ENCODE measurements at regions not wholly inside any gene's neighbourhood (a gene's known extent, or its start where the extent isn't known, plus 50 kb on each side); places are given as distances from the start of the nearest gene placed in this dataset.

DNA sequence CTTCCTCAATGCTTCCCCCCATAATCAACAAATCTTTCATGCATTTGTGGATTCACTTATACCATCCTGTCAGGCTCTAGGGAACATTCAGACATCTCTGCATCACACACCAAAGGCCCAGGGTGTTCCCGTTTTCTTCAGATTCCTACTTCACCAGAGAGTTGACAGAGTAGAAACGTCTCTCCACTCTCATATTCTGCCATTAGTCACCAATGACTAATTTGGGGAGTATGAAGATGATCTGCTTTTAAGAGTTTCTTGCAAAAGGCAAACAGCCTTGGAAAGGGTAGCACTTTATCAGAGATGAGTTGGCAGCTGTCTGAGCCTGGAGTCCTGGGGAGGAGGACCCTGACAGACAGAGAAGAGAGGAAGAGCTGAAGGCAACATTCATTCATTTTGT lies 55.8 kb upstream of the DGKG start:
- Histone ChIP-seq H3K9ac (no peak overlapping the region), H3K4me2 (ENCODE audit: low read length) (no peak overlapping the region), H2AFZ (no peak overlapping the region), H3K27ac (no peak overlapping the region), H3K79me2 (no peaks in the 10 kb centered on the region), H3K4me3 (ENCODE audit: low read depth, low read length) (no peak overlapping the region), H3K27me3 (ENCODE audit: control insufficient read depth, insufficient read depth, low read length) (no peaks in the 10 kb centered on the region), H3K4me1 (peaks cover 25% of the 10 kb centered on the region), H3K9me3 (ENCODE audit: control insufficient read depth, low read length) (no peaks in the 10 kb centered on the region), H3K36me3 (ENCODE audit: control insufficient read depth, insufficient read depth, low read length) (no peaks in the 10 kb centered on the region)
- TF ChIP-seq, protein P1, sequence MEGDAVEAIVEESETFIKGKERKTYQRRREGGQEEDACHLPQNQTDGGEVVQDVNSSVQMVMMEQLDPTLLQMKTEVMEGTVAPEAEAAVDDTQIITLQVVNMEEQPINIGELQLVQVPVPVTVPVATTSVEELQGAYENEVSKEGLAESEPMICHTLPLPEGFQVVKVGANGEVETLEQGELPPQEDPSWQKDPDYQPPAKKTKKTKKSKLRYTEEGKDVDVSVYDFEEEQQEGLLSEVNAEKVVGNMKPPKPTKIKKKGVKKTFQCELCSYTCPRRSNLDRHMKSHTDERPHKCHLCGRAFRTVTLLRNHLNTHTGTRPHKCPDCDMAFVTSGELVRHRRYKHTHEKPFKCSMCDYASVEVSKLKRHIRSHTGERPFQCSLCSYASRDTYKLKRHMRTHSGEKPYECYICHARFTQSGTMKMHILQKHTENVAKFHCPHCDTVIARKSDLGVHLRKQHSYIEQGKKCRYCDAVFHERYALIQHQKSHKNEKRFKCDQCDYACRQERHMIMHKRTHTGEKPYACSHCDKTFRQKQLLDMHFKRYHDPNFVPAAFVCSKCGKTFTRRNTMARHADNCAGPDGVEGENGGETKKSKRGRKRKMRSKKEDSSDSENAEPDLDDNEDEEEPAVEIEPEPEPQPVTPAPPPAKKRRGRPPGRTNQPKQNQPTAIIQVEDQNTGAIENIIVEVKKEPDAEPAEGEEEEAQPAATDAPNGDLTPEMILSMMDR (IDR thresholded peaks at IDR 0.05): no peak

DNA sequence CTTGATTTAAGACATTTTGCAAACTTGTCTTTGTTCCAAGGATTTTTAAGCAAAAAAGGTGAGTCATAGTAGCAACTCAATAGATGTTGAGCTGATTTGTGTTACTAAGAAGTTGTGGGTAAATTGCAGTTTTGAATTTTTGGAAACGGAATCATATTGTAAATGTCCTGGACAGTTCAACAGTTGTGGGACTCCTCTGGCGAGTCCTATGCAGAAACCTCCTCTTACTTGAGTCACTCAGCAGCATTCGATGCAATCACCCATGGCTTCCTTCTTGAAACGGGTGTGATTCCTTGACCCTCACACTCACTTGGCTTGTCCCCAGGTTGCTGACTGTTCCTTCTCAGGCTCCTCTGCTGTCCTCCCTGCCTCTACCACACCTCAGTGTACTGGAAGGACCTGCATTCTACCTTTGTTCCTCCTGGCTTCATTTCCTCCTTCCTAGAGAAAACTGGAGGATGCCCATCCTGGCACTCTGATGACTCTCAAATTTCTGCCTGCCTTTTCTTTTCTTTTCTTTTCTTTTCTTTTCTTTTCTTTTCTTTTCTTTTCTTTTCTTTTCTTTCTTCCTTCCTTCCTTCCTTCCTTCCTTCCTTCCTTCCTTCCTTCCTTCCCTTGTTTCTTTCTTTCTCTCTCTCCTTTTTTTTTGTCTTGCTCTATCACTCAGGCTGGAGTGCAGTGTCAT lies 52.8 kb upstream of the DGKG start:
- H3K4me2 ChIP-seq (ENCODE audit: low read length): peak overlapping the region; percentile 73
- no peaks in the 10 kb centered on the region for H3K36me3 ChIP-seq (ENCODE audit: control insufficient read depth, insufficient read depth, low read length)
- no peaks in the 10 kb centered on the region for H3K27me3 ChIP-seq (ENCODE audit: control insufficient read depth, insufficient read depth, low read length)
- H3K9me3 ChIP-seq (ENCODE audit: control insufficient read depth, low read length): no peaks in the 10 kb centered on the region
- H3K4me1 ChIP-seq: peaks cover 25% of the 10 kb centered on the region
- TF ChIP-seq, protein P1 (IDR thresholded peaks at IDR 0.05): no peak
- no peak overlapping the region for H3K9ac ChIP-seq
- H3K4me3 ChIP-seq (ENCODE audit: low read depth, low read length): no peak overlapping the region
- no peak overlapping the region for H2AFZ ChIP-seq
- no peaks in the 10 kb centered on the region for H3K79me2 ChIP-seq
- H3K27ac ChIP-seq: peak overlapping the region; percentile 89

DNA sequence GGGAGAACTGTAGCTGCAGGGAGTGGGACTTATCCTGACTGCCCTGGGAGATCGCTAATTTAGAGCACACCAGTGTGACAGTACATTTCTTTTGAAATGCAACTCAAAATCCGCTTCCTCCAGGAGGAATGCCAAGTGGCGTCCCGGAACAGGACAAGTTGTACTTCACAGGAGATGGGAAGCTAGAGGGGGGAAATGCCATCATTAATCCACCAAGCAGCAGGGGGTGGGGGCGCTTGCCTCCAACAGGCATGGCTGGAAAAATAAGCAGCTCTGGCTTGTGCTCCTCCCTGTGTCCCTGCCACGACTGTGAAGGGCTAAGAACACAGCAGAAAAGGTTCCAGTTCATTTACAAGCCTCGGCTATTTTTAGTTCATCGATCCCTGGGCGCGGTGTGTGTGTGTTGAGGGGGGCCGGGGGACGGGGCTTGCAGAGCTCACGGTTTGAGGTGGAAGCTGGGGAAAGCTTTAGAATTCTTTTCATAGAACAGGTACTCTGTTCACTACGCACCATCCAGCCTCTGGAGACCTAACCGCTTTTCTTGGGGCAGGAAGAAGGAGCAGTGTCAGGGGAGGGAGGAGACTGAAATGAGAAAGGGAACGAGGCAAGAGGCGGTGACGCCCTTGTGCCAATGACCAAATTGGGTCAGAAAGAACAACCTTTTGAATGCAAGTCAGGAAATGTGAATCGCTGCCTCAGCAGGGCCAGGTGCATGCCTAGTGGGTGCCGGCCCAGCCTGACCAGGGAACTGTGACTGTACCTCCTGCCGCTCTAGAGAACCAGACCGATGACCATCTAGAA lies 51.8 kb upstream of the DGKG start:
- no peaks in the 10 kb centered on the region for H3K36me3 ChIP-seq (ENCODE audit: control insufficient read depth, insufficient read depth, low read length)
- peaks cover 25% of the 10 kb centered on the region for H3K4me1 ChIP-seq
- peak overlapping the region; percentile 89 for H3K27ac ChIP-seq
- H3K79me2 ChIP-seq: no peaks in the 10 kb centered on the region
- H3K9me3 ChIP-seq (ENCODE audit: control insufficient read depth, low read length): no peaks in the 10 kb centered on the region
- TF ChIP-seq, protein P1 (IDR thresholded peaks at IDR 0.05): no peak
- no peak overlapping the region for H3K9ac ChIP-seq
- peak overlapping the region; percentile 85 for H2AFZ ChIP-seq
- peak overlapping the region; percentile 73 for H3K4me2 ChIP-seq (ENCODE audit: low read length)
- H3K27me3 ChIP-seq (ENCODE audit: control insufficient read depth, insufficient read depth, low read length): no peaks in the 10 kb centered on the region
- peak overlapping the region; percentile 45 for H3K4me3 ChIP-seq (ENCODE audit: low read depth, low read length)

DNA sequence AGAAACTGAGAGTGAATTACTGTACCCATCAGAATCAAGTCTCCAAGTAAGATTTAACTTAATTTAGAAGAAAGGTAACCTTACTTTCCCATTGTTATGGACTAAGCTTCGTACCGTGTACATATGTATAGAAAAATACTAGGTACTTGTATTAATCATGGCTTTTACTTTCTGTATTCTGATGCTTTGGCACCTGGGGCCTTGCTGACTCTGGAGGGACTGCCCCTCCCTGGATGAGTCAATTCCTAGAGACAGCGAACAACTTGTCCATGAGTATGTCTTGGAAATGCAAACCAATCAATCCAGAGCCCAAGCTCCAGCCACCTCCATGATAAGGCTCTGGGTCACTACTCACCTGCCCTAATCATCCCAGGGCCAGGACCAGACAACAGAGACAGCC lies 50.0 kb upstream of the DGKG start:
- Histone ChIP-seq H3K9me3 (ENCODE audit: control insufficient read depth, low read length) (no peaks in the 10 kb centered on the region), H3K9ac (no peak overlapping the region), H3K27ac (no peak overlapping the region), H3K36me3 (ENCODE audit: control insufficient read depth, insufficient read depth, low read length) (no peaks in the 10 kb centered on the region), H3K27me3 (ENCODE audit: control insufficient read depth, insufficient read depth, low read length) (no peaks in the 10 kb centered on the region), H3K79me2 (no peaks in the 10 kb centered on the region), H3K4me2 (ENCODE audit: low read length) (no peak overlapping the region), H3K4me1 (peaks cover 25% of the 10 kb centered on the region), H3K4me3 (ENCODE audit: low read depth, low read length) (no peak overlapping the region), H2AFZ (no peak overlapping the region)
- TF ChIP-seq, protein P1 (IDR thresholded peaks at IDR 0.05): no peak

Data from parathyroid adenoma (tissue), 2 donors.